ENCODE measurements at regions not wholly inside any gene's neighbourhood (a gene's known extent, or its start where the extent isn't known, plus 50 kb on each side); places are given as distances from the start of the nearest gene placed in this dataset.
"Not testable (repeated sequence)": the region's sequence is repeated elsewhere in the genome, so short reads cannot be mapped to it uniquely, and the experiment has no call there.

DNA sequence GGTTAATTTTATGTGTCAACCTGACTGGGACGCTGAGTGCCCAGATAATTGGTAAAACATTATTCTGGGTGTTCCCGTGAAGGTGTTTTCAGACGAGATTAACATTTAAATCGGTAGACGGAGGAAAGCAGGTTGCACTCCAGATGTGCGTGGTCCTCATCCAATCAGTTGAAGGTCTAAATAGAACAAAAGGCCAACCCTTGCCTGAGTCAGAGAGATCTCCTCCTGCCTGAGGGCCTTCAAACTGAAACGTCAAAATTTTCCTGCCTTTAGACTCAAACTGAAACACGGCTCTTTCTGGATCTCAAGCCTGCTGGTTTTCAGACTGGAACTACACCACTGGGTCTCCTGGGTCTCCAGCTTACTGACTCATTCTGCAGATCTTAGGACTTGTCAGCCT is 70.9 kb downstream of the NPIPA5 start:
- intact Hi-C loops (cut with DNase I); H3K27ac ChIP-seq; H3K36me3 ChIP-seq; H3K9me3 ChIP-seq; DNase-seq (ENCODE audit: low spot score); H3K4me3 ChIP-seq; H3K4me1 ChIP-seq (replicated peaks); H3K27me3 ChIP-seq (replicated peaks; ENCODE audit: insufficient read depth): not testable (repeated sequence)
- WGBS: 82% methylated on average over 8 of the region's 8 CpGs

DNA sequence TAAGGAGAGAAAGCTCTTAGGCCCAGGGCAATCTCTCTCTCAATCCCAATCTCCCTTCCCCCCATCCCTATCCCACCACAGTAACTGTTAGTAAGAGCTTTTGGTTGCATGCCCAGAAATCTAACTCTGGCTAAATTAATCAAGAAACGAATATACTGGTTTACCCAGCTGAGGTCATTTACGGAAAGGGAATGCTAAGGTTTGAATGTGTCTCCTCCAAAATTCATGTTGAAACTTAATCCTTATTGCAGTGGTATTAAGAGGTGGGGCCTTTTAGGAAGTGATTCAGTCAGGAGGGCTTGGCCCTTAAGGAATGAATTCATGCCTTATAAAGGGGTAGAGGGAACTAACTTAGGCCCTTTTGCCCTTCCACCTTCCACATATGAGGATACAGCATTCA is 72.2 kb downstream of the NPIPA5 start:
- DNase-seq (ENCODE audit: low spot score); H3K9me3 ChIP-seq; H3K27ac ChIP-seq; H3K4me3 ChIP-seq; H3K36me3 ChIP-seq; intact Hi-C loops (cut with DNase I); H3K4me1 ChIP-seq (replicated peaks); H3K27me3 ChIP-seq (replicated peaks; ENCODE audit: insufficient read depth): not testable (repeated sequence)
- WGBS: 43% methylated on average over 2 of the region's 2 CpGs

DNA sequence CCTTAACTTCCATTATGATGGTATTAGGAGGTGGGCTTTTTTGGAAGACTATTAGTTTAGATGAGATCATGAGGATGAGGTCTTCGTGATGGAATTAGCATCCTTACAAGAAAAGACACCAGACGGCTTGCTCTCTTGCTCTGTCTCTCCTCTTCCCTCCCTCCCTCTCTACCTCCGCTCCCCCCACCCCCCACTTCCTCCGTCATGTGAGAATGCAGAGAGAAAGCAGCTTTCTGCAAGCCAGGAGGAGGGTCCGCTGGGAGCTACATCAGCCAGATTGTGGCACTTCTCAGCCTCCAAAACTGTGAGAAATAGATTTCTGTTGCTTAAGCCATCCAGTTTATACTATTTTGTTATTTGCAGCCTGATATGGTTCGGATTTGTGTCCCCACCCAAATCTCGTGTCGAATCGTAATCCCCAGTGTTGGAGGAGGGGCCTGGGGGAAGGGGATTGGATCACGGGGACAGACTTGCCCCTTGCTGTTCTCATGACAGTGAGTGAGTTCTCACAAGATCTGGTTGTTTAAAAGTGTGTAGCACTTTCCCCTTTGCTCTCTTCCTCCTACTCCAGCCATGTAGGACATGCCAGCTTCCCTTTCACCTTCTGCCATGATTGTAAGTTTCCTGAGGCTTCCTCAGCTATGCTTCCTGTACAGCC is 74.3 kb downstream of the NPIPA5 start:
- H3K27ac ChIP-seq; H3K4me1 ChIP-seq (replicated peaks); H3K27me3 ChIP-seq (replicated peaks; ENCODE audit: insufficient read depth); H3K9me3 ChIP-seq; H3K4me3 ChIP-seq; H3K36me3 ChIP-seq; DNase-seq (ENCODE audit: low spot score); intact Hi-C loops (cut with DNase I): not testable (repeated sequence)
- 18% methylated on average over 5 of the region's 10 CpGs for WGBS

DNA sequence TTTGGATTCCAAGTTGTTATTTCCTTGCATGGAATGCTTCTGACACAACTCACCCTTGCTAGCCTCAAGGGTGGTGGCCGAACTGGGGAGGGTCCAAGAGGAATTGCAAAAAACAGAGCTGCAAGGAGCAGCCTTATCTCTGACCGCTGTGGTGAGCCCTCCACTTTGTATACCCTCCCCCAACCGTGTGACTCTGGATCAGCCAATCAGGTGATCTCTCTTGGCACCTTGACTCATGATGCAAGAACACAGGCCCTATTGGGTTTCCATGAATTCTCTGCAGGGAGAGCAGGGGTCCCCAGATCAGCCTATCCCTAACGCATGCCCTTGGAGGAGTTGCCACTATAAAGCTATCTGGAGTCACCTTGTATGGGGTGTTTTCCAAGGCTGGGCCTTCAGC is 81.0 kb downstream of the NPIPA5 start:
- H3K27me3 ChIP-seq (replicated peaks; ENCODE audit: insufficient read depth); H3K4me3 ChIP-seq; intact Hi-C loops (cut with DNase I): not testable (repeated sequence)

DNA sequence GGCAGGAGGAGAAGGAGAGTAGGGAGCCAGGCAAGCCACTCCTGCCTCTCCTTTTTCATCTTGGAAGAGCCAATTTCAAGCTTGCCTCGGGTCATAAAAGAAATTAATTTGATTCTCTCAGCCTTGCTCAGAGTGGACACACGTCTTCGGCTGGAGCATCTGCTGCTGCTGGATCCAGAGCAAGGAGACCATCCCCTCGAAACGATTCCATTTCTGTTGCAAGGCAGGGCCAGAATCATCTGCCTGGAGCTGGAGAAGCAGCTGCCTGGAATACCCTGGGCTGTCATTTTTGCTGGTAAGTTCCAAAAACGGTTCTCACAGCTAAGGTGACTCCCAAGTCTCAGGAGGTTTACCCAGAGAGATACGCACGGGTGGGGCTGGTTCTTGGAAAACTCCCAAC is 103.3 kb downstream of the NPIPA5 start:
- intact Hi-C loops (cut with DNase I); H3K4me1 ChIP-seq (replicated peaks); H3K4me3 ChIP-seq; DNase-seq (ENCODE audit: low spot score); H3K9me3 ChIP-seq; H3K36me3 ChIP-seq; H3K27ac ChIP-seq; H3K27me3 ChIP-seq (replicated peaks; ENCODE audit: insufficient read depth): not testable (repeated sequence)
- WGBS: 44% methylated on average over 8 of the region's 8 CpGs

More for the DNA sequence above, 81.0 kb downstream of the NPIPA5 start:
- not testable (repeated sequence) for H3K36me3 ChIP-seq; H3K9me3 ChIP-seq; DNase-seq (ENCODE audit: low spot score); H3K4me1 ChIP-seq (replicated peaks); H3K27ac ChIP-seq
- WGBS: no CpG with 5 or more reads among the region's 4 CpGs

DNA sequence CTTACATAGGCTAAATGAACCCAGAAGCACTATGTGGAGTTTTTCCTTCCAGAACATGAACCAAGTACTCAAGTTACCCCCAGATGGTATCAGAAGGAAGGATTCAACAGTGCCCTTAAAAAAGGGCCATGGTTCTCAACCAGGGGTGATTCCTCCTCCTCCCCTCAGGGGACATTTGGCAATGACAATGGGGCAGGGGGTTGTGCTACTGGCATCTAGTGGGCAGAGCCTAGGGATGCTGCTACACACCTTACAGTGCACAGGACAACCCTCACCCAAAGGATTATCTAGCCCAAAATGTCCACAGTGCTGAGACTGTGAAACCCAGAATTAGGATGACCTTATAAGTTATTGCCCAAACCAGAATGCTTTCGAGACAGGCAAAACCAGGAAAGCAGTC is 104.1 kb downstream of the NPIPA5 start:
- H3K9me3 ChIP-seq; DNase-seq (ENCODE audit: low spot score); H3K36me3 ChIP-seq; H3K4me3 ChIP-seq; H3K27ac ChIP-seq; H3K4me1 ChIP-seq (replicated peaks); intact Hi-C loops (cut with DNase I); H3K27me3 ChIP-seq (replicated peaks; ENCODE audit: insufficient read depth): not testable (repeated sequence)
- WGBS: 64% methylated on average over 1 of the region's 1 CpG

DNA sequence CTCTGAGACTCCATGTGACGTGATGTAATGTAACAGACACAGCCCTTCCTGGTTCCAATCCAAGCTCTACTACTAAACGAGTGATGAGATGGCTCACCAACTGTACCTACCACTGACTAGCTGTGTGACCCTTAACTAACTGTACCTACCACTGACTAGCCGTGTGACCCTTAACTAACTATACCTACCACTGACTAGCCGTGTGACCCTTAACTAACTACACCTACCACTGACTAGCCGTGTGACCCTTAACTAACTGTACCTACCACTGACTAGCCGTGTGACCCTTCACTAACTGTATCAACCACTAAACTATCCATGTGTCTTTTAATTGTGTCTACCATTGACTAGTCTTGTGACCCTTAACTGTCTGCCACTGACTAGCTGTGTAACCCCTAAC is 111.2 kb downstream of the NPIPA5 start:
- H3K9me3 ChIP-seq; H3K36me3 ChIP-seq; H3K27me3 ChIP-seq (replicated peaks; ENCODE audit: insufficient read depth); H3K4me1 ChIP-seq (replicated peaks); H3K27ac ChIP-seq; intact Hi-C loops (cut with DNase I); DNase-seq (ENCODE audit: low spot score); H3K4me3 ChIP-seq: not testable (repeated sequence)
- WGBS: 80% methylated on average over 5 of the region's 6 CpGs

DNA sequence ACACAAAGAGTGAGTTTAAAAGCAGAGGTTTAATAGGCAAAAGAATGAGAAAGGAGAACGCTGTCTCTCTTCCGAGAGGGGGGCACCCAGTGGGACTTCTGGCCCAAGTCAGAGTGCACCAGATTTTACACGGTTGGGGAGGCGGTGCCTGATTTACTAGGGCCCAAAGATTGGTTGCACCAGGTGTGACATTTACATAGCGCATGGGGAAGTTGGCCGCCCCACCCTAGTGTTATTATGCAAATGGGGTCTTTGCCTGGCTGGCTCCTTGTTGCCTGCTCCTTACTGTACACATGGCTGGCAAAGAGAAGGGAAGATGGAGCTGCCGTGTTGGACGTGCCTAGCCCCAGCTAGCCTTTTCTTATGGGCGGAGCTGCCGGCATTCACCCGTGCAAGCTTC is 115.9 kb downstream of the NPIPA5 start:
- H3K27me3 ChIP-seq (replicated peaks; ENCODE audit: insufficient read depth); DNase-seq (ENCODE audit: low spot score); H3K27ac ChIP-seq; H3K9me3 ChIP-seq; H3K36me3 ChIP-seq; intact Hi-C loops (cut with DNase I); H3K4me3 ChIP-seq; H3K4me1 ChIP-seq (replicated peaks): not testable (repeated sequence)
- WGBS: 20% methylated on average over 1 of the region's 11 CpGs

DNA sequence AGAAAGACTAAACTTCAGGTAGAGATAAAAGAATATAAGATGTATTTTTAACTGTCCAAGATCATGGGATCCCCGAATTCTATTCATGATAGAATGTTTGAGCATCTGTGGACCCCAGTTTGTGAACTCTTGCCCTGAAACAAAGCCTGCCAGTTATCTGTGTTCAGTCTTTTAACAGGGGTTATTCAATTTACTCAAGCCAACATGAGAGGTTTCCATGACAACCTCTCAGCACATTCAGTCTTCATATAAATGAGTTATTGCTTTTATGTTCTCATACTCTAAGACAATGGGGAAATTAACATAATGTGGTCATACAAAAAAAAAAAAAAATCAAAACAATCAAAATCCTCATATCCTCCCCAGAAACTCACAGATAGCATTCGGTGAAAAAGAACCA is 130.1 kb downstream of the NPIPA5 start:
- H3K27me3 ChIP-seq (replicated peaks; ENCODE audit: insufficient read depth); intact Hi-C loops (cut with DNase I); H3K4me3 ChIP-seq; H3K9me3 ChIP-seq; H3K27ac ChIP-seq; DNase-seq (ENCODE audit: low spot score); H3K4me1 ChIP-seq (replicated peaks); H3K36me3 ChIP-seq: not testable (repeated sequence)
- WGBS: no CpG with 5 or more reads among the region's 2 CpGs

DNA sequence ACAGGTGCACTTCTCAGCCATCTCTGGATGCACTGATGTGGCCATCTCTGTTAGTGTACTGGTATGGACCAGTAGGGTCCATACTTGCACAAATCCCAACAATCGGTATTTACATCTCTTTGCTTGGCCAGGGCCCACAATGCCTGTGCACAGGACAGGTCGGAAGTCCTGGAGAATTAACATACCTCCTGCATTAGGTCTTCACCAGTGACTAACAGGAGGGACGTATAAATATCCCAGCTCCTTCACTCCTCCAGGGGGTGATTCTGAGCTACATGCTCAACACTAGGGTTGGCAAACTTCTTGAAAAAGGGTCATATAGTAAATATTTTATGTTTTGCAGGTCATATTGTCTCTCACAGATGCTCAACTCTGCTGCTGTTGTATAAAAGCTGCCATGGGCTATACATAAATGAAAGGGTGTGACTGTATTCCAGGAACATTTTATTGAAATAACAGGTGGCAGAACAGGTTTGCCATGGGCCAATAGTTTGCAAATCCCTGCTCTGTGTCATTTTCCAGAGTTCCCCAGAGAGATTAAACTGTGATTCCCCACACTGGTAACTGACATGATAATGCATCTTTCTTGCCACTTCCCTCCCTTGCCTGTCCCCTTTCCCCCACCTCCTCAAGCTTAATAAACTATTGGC is 141.3 kb downstream of the NPIPA5 start:
- 36% methylated on average over 3 of the region's 3 CpGs for WGBS
- intact Hi-C loops (cut with DNase I); H3K27ac ChIP-seq: not testable (repeated sequence)

DNA sequence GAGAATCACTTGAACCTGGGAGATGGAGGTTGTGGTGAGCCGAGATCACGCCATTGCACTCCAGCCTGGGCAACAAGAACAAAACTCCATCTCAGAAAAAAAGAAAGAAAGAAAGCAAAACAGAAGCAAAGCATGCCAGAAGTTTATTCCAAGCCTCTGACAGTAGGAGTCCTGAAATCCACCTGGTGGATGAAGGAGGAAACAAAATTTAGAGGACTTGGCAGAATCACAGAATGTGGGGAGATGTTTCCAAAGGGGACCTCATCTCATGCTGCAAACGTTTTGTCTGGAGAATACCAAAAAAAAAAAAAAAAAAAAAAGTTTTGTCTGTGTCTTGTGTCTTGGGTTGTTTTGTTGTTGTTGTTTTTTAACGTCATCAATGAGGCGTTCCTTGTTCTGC is 141.1 kb upstream of the RRN3 start:
- H3K36me3 ChIP-seq; intact Hi-C loops (cut with DNase I); DNase-seq (ENCODE audit: low spot score); H3K9me3 ChIP-seq; H3K4me3 ChIP-seq; H3K4me1 ChIP-seq (replicated peaks); H3K27ac ChIP-seq; H3K27me3 ChIP-seq (replicated peaks; ENCODE audit: insufficient read depth): not testable (repeated sequence)
- WGBS: 56% methylated on average over 3 of the region's 5 CpGs

More for the DNA sequence above, 141.3 kb downstream of the NPIPA5 start:
- not testable (repeated sequence) for H3K9me3 ChIP-seq; DNase-seq (ENCODE audit: low spot score); H3K36me3 ChIP-seq; H3K4me1 ChIP-seq (replicated peaks); H3K4me3 ChIP-seq; H3K27me3 ChIP-seq (replicated peaks; ENCODE audit: insufficient read depth)

DNA sequence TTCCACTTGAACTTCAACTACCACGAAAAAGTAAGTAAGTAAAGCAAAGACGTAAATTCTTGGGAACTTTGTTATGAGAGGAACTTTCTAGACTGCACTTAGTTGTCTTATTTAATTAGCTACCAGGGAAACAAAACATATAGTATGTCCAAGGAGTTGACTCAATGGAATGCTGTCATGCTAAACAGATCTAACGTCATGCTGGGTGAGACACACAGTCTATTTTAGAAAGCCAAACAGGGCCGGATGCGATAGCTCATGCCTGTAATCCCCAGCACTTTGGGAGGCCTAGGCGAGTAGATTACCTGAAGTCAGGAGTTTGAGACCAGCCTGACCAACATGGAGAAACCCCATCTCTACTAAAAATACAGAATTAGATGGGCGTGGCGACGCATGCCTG is 140.6 kb upstream of the RRN3 start:
- intact Hi-C loops (cut with DNase I); H3K4me1 ChIP-seq (replicated peaks); H3K27me3 ChIP-seq (replicated peaks; ENCODE audit: insufficient read depth); DNase-seq (ENCODE audit: low spot score); H3K9me3 ChIP-seq; H3K27ac ChIP-seq; H3K4me3 ChIP-seq; H3K36me3 ChIP-seq: not testable (repeated sequence)
- no CpG with 5 or more reads among the region's 9 CpGs for WGBS

DNA sequence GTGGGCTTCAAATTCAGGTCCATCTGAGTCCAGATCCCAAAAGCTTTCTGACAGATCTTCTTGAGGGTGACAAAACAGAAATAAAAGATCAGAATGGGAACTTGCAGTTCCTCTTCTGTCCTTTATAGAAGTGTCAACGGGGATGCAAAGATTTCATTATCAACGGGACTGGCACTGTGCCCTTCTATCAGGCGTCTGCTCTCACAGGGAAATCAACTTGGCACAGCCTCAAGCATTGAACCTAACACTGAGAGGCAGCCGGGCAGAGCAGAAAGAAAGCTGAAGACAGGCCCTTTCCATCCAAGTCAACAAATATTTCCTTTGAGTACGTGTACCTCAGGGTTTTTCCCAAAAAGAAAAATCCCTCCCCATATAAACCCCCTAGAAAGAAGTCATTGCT is 136.4 kb upstream of the RRN3 start:
- H3K36me3 ChIP-seq; intact Hi-C loops (cut with DNase I); H3K9me3 ChIP-seq; DNase-seq (ENCODE audit: low spot score); H3K4me1 ChIP-seq (replicated peaks); H3K4me3 ChIP-seq; H3K27me3 ChIP-seq (replicated peaks; ENCODE audit: insufficient read depth); H3K27ac ChIP-seq: not testable (repeated sequence)
- WGBS: no CpG with 5 or more reads among the region's 5 CpGs
